Suprapubic skin (tissue), 3 donors: ENCODE measurements at regions not wholly inside any gene's neighbourhood (a gene's known extent, or its start where the extent isn't known, plus 50 kb on each side); places are given as distances from the start of the nearest gene placed in this dataset.

Experiments
- CTCF ChIP-seq, 2 donors: fragments of 200-600 bp in 1 of 2; fragments of 450-650 bp in 1 of 2; sonication (generic) in 1 of 2; IDR thresholded peaks; one replicate each; pipeline ENCODE4 v1.5.1; 2016 to 2019; ENCODE audit warnings: antibody characterized with exemption in 2 of 2, mild to moderate bottlenecking in 1 of 2, moderate library complexity in 1 of 2
- EP300 ChIP-seq: sonication (generic); formaldehyde crosslinking; IDR thresholded peaks from one replicate; pipeline ENCODE4 v1.6.1; 2017; ENCODE audit warnings: antibody characterized with exemption
- POLR2A ChIP-seq, 2 donors: fragments of 450-650 bp; IDR thresholded peaks; one replicate each; pipeline ENCODE4 v1.6.1; 2017; ENCODE audit warnings: antibody characterized with exemption in 2 of 2, mild to moderate bottlenecking in 2 of 2, moderate library complexity in 2 of 2

DNA sequence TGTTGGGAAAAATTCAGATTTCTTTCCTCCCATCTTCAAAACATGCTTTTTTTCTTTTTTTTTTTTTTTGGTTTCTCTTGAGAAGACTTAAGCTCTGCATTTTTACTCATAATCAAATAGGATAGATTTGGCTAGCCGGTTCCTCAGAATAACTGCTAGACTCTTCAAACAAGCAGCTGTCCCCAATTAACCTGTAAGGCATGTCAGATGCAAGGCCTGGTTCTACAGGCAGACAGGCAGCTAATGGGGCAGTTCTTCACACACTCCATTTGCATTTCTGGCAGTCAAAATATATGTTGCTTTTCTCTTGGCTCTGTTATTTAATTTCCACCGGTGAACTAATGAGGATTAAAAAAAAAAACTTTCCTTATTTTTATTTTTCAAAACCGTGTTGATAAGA is 228.0 kb upstream of the ATP2B1 start:
- no peak for TF ChIP-seq CTCF (IDR thresholded peaks at IDR 0.05)
- no peak for TF ChIP-seq POLR2A (IDR thresholded peaks at IDR 0.05)
- no peak for TF ChIP-seq EP300
